GM12878 (cell line): ENCODE measurements at regions not wholly inside any gene's neighbourhood (a gene's known extent, or its start where the extent isn't known, plus 50 kb on each side); places are given as distances from the start of the nearest gene placed in this dataset.

Source experiments
- ATAC-seq: fragments of 200-7000 bp; cut with Tn5 transposase; 3 replicates; pipeline ENCODE4 v1.9.1; 2020; ENCODE audit warnings: mild to moderate bottlenecking, moderate library complexity
- BruUV-seq: library from RNA; stranded (reverse); fragments of 400-500 nt; replicated peaks from 2 replicates; lab custom pipeline; 2021; lab: Mats Ljungman, UMichigan
- CTCF ChIA-PET: fragments of 300-600 bp; sonication (Branson Sonifier 250); formaldehyde crosslinking; extraction: SDS; loops from one replicate; lab custom pipeline; 2021; ENCODE audit warnings: inconsistent platforms; lab: Yijun Ruan, JAX
- POLR2A ChIA-PET: fragments of 350-600 bp; formaldehyde crosslinking; extraction: SDS; loops from one replicate; lab custom pipeline; 2021; ENCODE audit warnings: inconsistent platforms; lab: Charles Lee
- RAD21 ChIA-PET: fragments of 300-600 bp; sonication (Branson Sonifier 250); formaldehyde crosslinking; loops from one replicate; lab custom pipeline; 2023; ENCODE audit warnings: antibody characterized with exemption; ENCODE audit not compliant: unreplicated experiment; lab: Charles Lee
- SMC1A ChIA-PET: fragments of 300-600 bp; sonication (Branson Sonifier 250); formaldehyde crosslinking; loops from one replicate; lab custom pipeline; 2023; ENCODE audit not compliant: unreplicated experiment, uncharacterized antibody; lab: Charles Lee
- DNase-seq: peaks from one replicate; pipeline ENCODE4 v3.0.0-alpha.2; 2011; ENCODE audit warnings: low read depth, low spot score
- FAIRE-seq: peaks from 3 replicates; lab custom pipeline; 2011; peaks lifted over from hg19 to GRCh38; lab: Jason Lieb, UNC
- H2AFZ ChIP-seq: 2 replicates; pipeline ENCODE4 v1.6.0; 2011; ENCODE audit warnings: low read depth, low read length, control low read depth; ENCODE audit not compliant: control insufficient read depth
- H3K27ac ChIP-seq: 2 replicates; pipeline ENCODE4 v1.5.1; 2011; ENCODE audit warnings: control low read depth; ENCODE audit not compliant: control insufficient read depth, insufficient read depth
- H3K27me3 ChIP-seq, 2 experiments: replicated peaks in 1 of 2; 2 replicates each; pipeline versions ENCODE4 v1.6.0 to v1.6.1; 2011; ENCODE audit warnings: low read length in 1 of 2; ENCODE audit not compliant: control insufficient read depth in 2 of 2, insufficient read depth in 2 of 2
- H3K36me3 ChIP-seq, 2 experiments: 2 replicates each; pipeline ENCODE4 v1.5.1; 2011; ENCODE audit warnings: low read length in 1 of 2; ENCODE audit not compliant: control insufficient read depth in 2 of 2, insufficient read depth in 2 of 2
- H3K4me1 ChIP-seq: 2 replicates; pipeline ENCODE4 v1.6.1; 2011; ENCODE audit warnings: mild to moderate bottlenecking, low read length, moderate library complexity, mixed read lengths; ENCODE audit not compliant: control insufficient read depth, insufficient read depth
- H3K4me2 ChIP-seq: 2 replicates; pipeline ENCODE4 v1.6.0; 2011; ENCODE audit warnings: control low read depth; ENCODE audit not compliant: control insufficient read depth, insufficient read depth
- H3K4me3 ChIP-seq: fragments of 200-600 bp; sonication (generic); 2 replicates; pipeline ENCODE4 v1.5.1; 2016
- H3K79me2 ChIP-seq: 2 replicates; pipeline ENCODE4 v1.6.0; 2011; ENCODE audit warnings: low read length; ENCODE audit not compliant: control insufficient read depth, insufficient read depth
- H3K9ac ChIP-seq: 2 replicates; pipeline ENCODE4 v1.8.0; 2011; ENCODE audit warnings: low read length, control low read depth, mixed read lengths; ENCODE audit not compliant: control insufficient read depth, insufficient read depth
- H3K9me3 ChIP-seq: replicated peaks from 3 replicates; pipeline ENCODE4 v1.5.1; 2011; ENCODE audit warnings: mild to moderate bottlenecking, low read length; ENCODE audit not compliant: control insufficient read depth, insufficient read depth
- H4K20me1 ChIP-seq: 2 replicates; pipeline ENCODE4 v1.6.0; 2011; ENCODE audit not compliant: control insufficient read depth, insufficient read depth
- CBX5 ChIP-seq: sonication (generic); IDR thresholded peaks from 2 replicates; pipeline ENCODE4 v1.6.1; 2016; ENCODE audit warnings: low read depth, moderate library complexity, mild to moderate bottlenecking, inconsistent platforms
- CHD1 ChIP-seq: IDR thresholded peaks from 2 replicates; pipeline ENCODE4 v1.6.1; 2012; ENCODE audit warnings: low read depth, low read length, improper control_type of control experiment
- NFYB ChIP-seq: IDR thresholded peaks from 2 replicates; pipeline ENCODE4 v1.6.1; 2011; ENCODE audit warnings: low read depth, mild to moderate bottlenecking, low read length, improper control_type of control experiment, moderate library complexity; ENCODE audit not compliant: insufficient read depth
- POLR2AphosphoS5 ChIP-seq: IDR thresholded peaks from 2 replicates; pipeline ENCODE4 v1.6.1; 2011; ENCODE audit warnings: mild to moderate bottlenecking, low read length, inconsistent platforms
- RCOR1 ChIP-seq: conservative IDR thresholded peaks from 2 replicates; pipeline ENCODE4 v1.6.1; 2012; ENCODE audit warnings: low read depth, low read length, improper control_type of control experiment
- SMAD5 ChIP-seq: IDR thresholded peaks from 2 replicates; pipeline ENCODE4 v1.6.1; 2016; ENCODE audit warnings: antibody characterized with exemption, low read depth
- TARDBP ChIP-seq: IDR thresholded peaks from 2 replicates; pipeline ENCODE4 v1.6.1; 2016; ENCODE audit warnings: borderline replicate concordance
- WGBS: methylation state at CpG from one replicate; pipeline ENCODE4 v1.1.6; 2016; ENCODE audit warnings: low lambda C conversion rate; ENCODE audit not compliant: insufficient replicate concordance, insufficient coverage; ENCODE audit errors: missing lambda C conversion rate; 5-methylcytosine and 5-hydroxymethylcytosine counted together
- in situ Hi-C: fragments of 300-500 bp; cut with MboI; formaldehyde crosslinking; loops from 9 replicates; pipeline ENCODE4 v1.14.3; 2018; ENCODE audit warnings: mixed read lengths
- intact Hi-C: fragments of 100-400 bp; cut with micrococcal nuclease; formaldehyde crosslinking; loops from one replicate; pipeline ENCODE4 v1.14.2; 2022; ENCODE audit not compliant: unreplicated experiment

- in situ Hi-C loops: no loop called here
- SMC1A ChIA-PET: no interaction called here
- TF ChIP-seq CHD1 (no peak), RCOR1 (no peak)
- Histone ChIP-seq H3K9ac (no peak overlapping the region), H4K20me1 (no peaks in the 10 kb centered on the region), H3K27ac (no peak overlapping the region), H3K4me2 (no peak overlapping the region), H3K79me2 (no peaks in the 10 kb centered on the region), H3K27me3 (peaks cover 0 to 1% of the 10 kb centered on the region in 2 experiments; a peak in 3 of 4 replicates), H3K4me1 (no peaks in the 10 kb centered on the region), H3K4me3 (no peak overlapping the region), H3K9me3 (no peaks in the 10 kb centered on the region), H3K36me3 (no peaks in the 10 kb centered on the region), H2AFZ (no peak overlapping the region)
- POLR2A ChIA-PET: no interaction called here
- WGBS: 11% methylated on average over 3 of the region's 3 CpGs
- BruUV-seq: no TSS peak
- intact Hi-C loops: no loop called here
- RAD21 ChIA-PET: no interaction called here
- no peak for FAIRE-seq
- DNase-seq: no peak
- CTCF ChIA-PET: no interaction called here
- no peak for ATAC-seq
Observed at GRCh38 chr20:59377842-59378241, 77.4 kb downstream of the EDN3 start.

- RAD21 ChIA-PET: no interaction called here
- H3K4me2 ChIP-seq: no peak overlapping the region
- no peaks in the 10 kb centered on the region for H3K4me1 ChIP-seq
- H3K27ac ChIP-seq: no peak overlapping the region
- SMC1A ChIA-PET: no interaction called here
- BruUV-seq: no TSS peak
- WGBS: 56% methylated on average over 1 of the region's 1 CpG
- H4K20me1 ChIP-seq: no peaks in the 10 kb centered on the region
- TF ChIP-seq TARDBP (no peak), NFYB (no peak), POLR2AphosphoS5 (no peak), SMAD5 (no peak), CBX5 (no peak)
- no peak overlapping the region for H3K4me3 ChIP-seq
- in situ Hi-C loops (no loop called here), intact Hi-C loops (no loop called here)
- no peak for FAIRE-seq
- POLR2A ChIA-PET: no interaction called here
- H2AFZ ChIP-seq: no peak overlapping the region
- ATAC-seq: no peak
- CTCF ChIA-PET: no interaction called here
- H3K79me2 ChIP-seq: no peaks in the 10 kb centered on the region
- DNase-seq: no peak
- no peaks in the 10 kb centered on the region for H3K36me3 ChIP-seq
- H3K9ac ChIP-seq: no peak overlapping the region
- H3K9me3 ChIP-seq: no peaks in the 10 kb centered on the region
- peaks cover 0 to 1% of the 10 kb centered on the region in 2 experiments; a peak in 3 of 4 replicates for H3K27me3 ChIP-seq
Observed at GRCh38 chr20:59378396-59378795, 78.0 kb downstream of the EDN3 start.
